Stromal cell of bone marrow (primary cell): ENCODE measurements at regions not wholly inside any gene's neighbourhood (a gene's known extent, or its start where the extent isn't known, plus 50 kb on each side); places are given as distances from the start of the nearest gene placed in this dataset.

Source experiments
- DNase-seq: peaks from one replicate; pipeline ENCODE4 v3.0.0-alpha.2; 2012; ENCODE audit warnings: low read depth

- DNase-seq = no peak
Observed at GRCh38 chr3:151992326-151993041, 119.0 kb downstream of the SUCNR1 start.

GRCh38 chr3:151995091-151995490 is 121.6 kb downstream of the SUCNR1 start:
- no peak for DNase-seq

- no peak for DNase-seq
Observed at GRCh38 chr3:151998744-151999143, 125.3 kb downstream of the SUCNR1 start.

- no peak for DNase-seq
Observed at GRCh38 chr3:151999936-152000335, 126.5 kb downstream of the SUCNR1 start.

- peak; percentile 32 for DNase-seq
Observed at GRCh38 chr3:152011812-152012735, 138.6 kb downstream of the SUCNR1 start.

GRCh38 chr3:152019508-152019907 is 146.1 kb downstream of the SUCNR1 start:
- no peak for DNase-seq

- peak; percentile 29 for DNase-seq
Observed at GRCh38 chr3:152021951-152022461, 148.6 kb downstream of the SUCNR1 start.

- DNase-seq = peak; percentile 67
Observed at GRCh38 chr3:152026033-152026556, 152.7 kb downstream of the SUCNR1 start.

GRCh38 chr3:152030320-152030719 is 156.9 kb downstream of the SUCNR1 start:
- DNase-seq = no peak

GRCh38 chr3:152031321-152031720 is 157.9 kb downstream of the SUCNR1 start:
- DNase-seq = no peak

- DNase-seq = no peak
Observed at GRCh38 chr3:152037297-152037696, 163.9 kb downstream of the SUCNR1 start.

- no peak for DNase-seq
Observed at GRCh38 chr3:152037953-152038352, 164.5 kb downstream of the SUCNR1 start.

GRCh38 chr3:152038490-152038889 is 165.0 kb downstream of the SUCNR1 start:
- no peak for DNase-seq

- DNase-seq = no peak
Observed at GRCh38 chr3:152039887-152040286, 166.4 kb downstream of the SUCNR1 start.

- DNase-seq = no peak
Observed at GRCh38 chr3:152040319-152040718, 166.9 kb downstream of the SUCNR1 start.

- no peak for DNase-seq
Observed at GRCh38 chr3:152043620-152044019, 170.2 kb downstream of the SUCNR1 start.

GRCh38 chr3:152046280-152046679 is 172.8 kb downstream of the SUCNR1 start:
- DNase-seq = no peak

GRCh38 chr3:152047465-152047864 is 174.0 kb downstream of the SUCNR1 start:
- DNase-seq = peak; percentile 48

GRCh38 chr3:152048831-152049230 is 175.4 kb downstream of the SUCNR1 start:
- DNase-seq = no peak

GRCh38 chr3:152050903-152051302 is 177.5 kb downstream of the SUCNR1 start:
- DNase-seq = peak; percentile 28

- DNase-seq = peak; percentile 83
Observed at GRCh38 chr3:152051501-152052404, 178.3 kb downstream of the SUCNR1 start.

- no peak for DNase-seq
Observed at GRCh38 chr3:152053866-152054265, 180.4 kb downstream of the SUCNR1 start.
